Fibroblast of lung (primary cell): ENCODE measurements at regions not wholly inside any gene's neighbourhood (a gene's known extent, or its start where the extent isn't known, plus 50 kb on each side); places are given as distances from the start of the nearest gene placed in this dataset.

Experiments used
- DNase-seq, 2 donors: peaks; one replicate each; pipeline versions ENCODE4 v3.0.0 to v3.0.0-alpha.2; 2010; ENCODE audit warnings: low read depth in 2 of 2
- H2AFZ ChIP-seq: 2 replicates; pipeline ENCODE4 v1.5.1; 2012; ENCODE audit warnings: low read length, control low read depth, inconsistent platforms
- H3K27ac ChIP-seq: 2 replicates; pipeline ENCODE4 v1.5.1; 2011; ENCODE audit warnings: low read length, control low read depth; ENCODE audit not compliant: insufficient read depth
- H3K27me3 ChIP-seq: 2 replicates; pipeline ENCODE4 v1.5.1; 2011; ENCODE audit warnings: mild to moderate bottlenecking, low read length; ENCODE audit not compliant: control insufficient read depth, insufficient read depth
- H3K36me3 ChIP-seq: 2 replicates; pipeline ENCODE4 v1.5.1; 2011; ENCODE audit warnings: low read length; ENCODE audit not compliant: control insufficient read depth, insufficient read depth
- H3K4me1 ChIP-seq: 2 replicates; pipeline ENCODE4 v1.5.1; 2011; ENCODE audit warnings: low read length; ENCODE audit not compliant: control insufficient read depth, insufficient read depth; ENCODE audit errors: extremely low read depth
- H3K4me2 ChIP-seq: 2 replicates; pipeline ENCODE4 v1.5.1; 2011; ENCODE audit warnings: low read length, control low read depth; ENCODE audit not compliant: insufficient read depth; ENCODE audit errors: extremely low read depth
- H3K4me3 ChIP-seq, 4 experiments: fragments of 200-600 bp in 1 of 4; sonication (generic) in 1 of 4; replicated peaks in 1 of 4; 2 replicates each; pipeline ENCODE4 v1.5.1; 2011 to 2016; ENCODE audit warnings: low read length in 4 of 4, low read depth in 3 of 4, mild to moderate bottlenecking in 3 of 4, control low read depth in 2 of 4, inconsistent platforms in 1 of 4, mixed read lengths in 1 of 4; ENCODE audit not compliant: insufficient read depth in 1 of 4; ENCODE audit errors: control extremely low read depth in 1 of 4
- H3K79me2 ChIP-seq: 2 replicates; pipeline ENCODE4 v1.5.1; 2012; ENCODE audit warnings: mild to moderate bottlenecking, low read length, inconsistent platforms; ENCODE audit not compliant: control insufficient read depth, insufficient read depth
- H3K9ac ChIP-seq: 2 replicates; pipeline ENCODE4 v1.5.1; 2011; ENCODE audit warnings: mild to moderate bottlenecking, low read length, control low read depth; ENCODE audit not compliant: insufficient read depth
- H3K9me3 ChIP-seq: 2 replicates; pipeline ENCODE4 v1.5.1; 2012; ENCODE audit warnings: low read depth, low read length; ENCODE audit not compliant: control insufficient read depth, insufficient read depth
- H4K20me1 ChIP-seq: 2 replicates; pipeline ENCODE4 v1.5.1; 2011; ENCODE audit warnings: low read length; ENCODE audit not compliant: control insufficient read depth, insufficient read depth; ENCODE audit errors: extremely low read depth
- EZH2 ChIP-seq: IDR thresholded peaks from 2 replicates; pipeline ENCODE4 v1.5.1; 2012; ENCODE audit warnings: low read length, control low read depth, mild to moderate bottlenecking; ENCODE audit errors: missing control alignments
- TF ChIP-seq, protein P1 (sequence below), 2 donors: IDR thresholded peaks in 1 of 2; conservative IDR thresholded peaks in 1 of 2; 1 replicate in 1 of 2; 2 replicates in 1 of 2; pipeline ENCODE4 v1.5.1; 2011 to 2012; ENCODE audit warnings: low read length in 2 of 2, control low read depth in 1 of 2, inconsistent platforms in 1 of 2, low read depth in 1 of 2, mild to moderate bottlenecking in 1 of 2

DNA sequence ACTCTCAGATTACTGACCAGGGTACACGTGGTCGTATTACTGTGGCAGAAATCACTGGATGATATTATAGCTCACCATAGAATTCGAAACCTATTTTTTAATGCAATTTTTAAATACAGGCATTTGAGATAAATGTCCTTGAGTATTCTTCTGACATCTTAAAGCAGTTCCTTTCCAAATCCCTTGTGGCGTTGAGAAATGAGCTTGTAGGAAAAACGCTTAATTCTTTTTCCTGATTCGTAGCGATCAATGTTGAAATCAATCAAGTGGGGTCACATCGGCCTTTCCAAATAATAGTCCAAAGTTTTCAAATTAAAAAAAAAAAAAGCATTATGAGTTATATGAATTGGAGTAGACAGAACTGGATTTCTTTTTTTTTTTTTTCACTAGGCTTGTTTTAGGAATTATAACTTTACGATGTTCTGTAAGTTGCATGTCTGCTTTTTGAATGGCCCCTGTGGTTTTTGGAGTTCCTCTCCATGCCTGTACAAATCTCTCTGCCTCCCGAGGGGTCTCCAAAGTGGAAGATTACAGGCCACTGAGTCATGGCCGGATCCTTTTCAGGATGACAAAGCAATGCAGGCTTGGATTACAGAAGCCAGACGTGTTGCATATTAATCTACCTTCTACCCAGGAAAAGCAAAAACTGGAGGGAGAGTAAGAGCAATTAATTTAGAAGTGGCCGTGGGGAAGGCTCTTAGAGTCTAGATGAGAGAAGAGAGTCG is 226.1 kb downstream of the SHOX start:
- Histone ChIP-seq H3K27me3 (no peaks in the 10 kb centered on the region), H3K9ac (no peak overlapping the region), H3K4me1 (no peaks in the 10 kb centered on the region), H4K20me1 (no peaks in the 10 kb centered on the region), H3K4me2 (no peak overlapping the region), H3K4me3 (no peak overlapping the region), H3K27ac (no peak overlapping the region), H3K36me3 (no peaks in the 10 kb centered on the region), H3K79me2 (no peaks in the 10 kb centered on the region), H3K9me3 (no peaks in the 10 kb centered on the region), H2AFZ (no peak overlapping the region)
- DNase-seq, result no peak
- TF ChIP-seq, protein P1, sequence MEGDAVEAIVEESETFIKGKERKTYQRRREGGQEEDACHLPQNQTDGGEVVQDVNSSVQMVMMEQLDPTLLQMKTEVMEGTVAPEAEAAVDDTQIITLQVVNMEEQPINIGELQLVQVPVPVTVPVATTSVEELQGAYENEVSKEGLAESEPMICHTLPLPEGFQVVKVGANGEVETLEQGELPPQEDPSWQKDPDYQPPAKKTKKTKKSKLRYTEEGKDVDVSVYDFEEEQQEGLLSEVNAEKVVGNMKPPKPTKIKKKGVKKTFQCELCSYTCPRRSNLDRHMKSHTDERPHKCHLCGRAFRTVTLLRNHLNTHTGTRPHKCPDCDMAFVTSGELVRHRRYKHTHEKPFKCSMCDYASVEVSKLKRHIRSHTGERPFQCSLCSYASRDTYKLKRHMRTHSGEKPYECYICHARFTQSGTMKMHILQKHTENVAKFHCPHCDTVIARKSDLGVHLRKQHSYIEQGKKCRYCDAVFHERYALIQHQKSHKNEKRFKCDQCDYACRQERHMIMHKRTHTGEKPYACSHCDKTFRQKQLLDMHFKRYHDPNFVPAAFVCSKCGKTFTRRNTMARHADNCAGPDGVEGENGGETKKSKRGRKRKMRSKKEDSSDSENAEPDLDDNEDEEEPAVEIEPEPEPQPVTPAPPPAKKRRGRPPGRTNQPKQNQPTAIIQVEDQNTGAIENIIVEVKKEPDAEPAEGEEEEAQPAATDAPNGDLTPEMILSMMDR (conservative IDR thresholded peaks at IDR 0.05 in 1 of 2, IDR thresholded peaks at IDR 0.05 in 1 of 2; ENCODE audit: low read depth in 1 of 2, low read length in 2 of 2), result no peak
- TF ChIP-seq EZH2, result no peak

DNA sequence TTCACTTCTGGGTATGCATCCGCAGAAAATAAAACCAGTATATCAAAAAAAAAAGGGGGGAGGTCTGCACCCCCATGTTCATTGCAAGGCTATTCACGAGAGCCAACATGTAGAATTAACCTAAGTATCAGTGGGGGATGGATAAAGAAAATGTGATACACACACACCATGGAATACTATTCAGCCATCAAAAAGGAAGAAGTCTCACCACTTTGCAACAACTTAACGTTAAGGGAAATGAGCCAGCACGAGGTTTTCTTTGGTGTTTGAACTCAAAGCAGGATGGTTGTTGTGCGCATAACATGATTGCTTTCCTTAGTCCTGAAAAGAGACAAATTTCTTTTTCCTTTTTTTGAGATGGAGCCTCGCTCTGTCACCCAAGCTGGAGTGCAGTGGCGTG is 222.7 kb downstream of the SHOX start:
- TF ChIP-seq, protein P1 (conservative IDR thresholded peaks at IDR 0.05 in 1 of 2, IDR thresholded peaks at IDR 0.05 in 1 of 2; ENCODE audit: low read depth in 1 of 2, low read length in 2 of 2), result no peak
- no peak for TF ChIP-seq EZH2
- Histone ChIP-seq H3K27me3 (no peaks in the 10 kb centered on the region), H4K20me1 (no peaks in the 10 kb centered on the region), H3K9me3 (no peaks in the 10 kb centered on the region), H3K79me2 (no peaks in the 10 kb centered on the region), H3K4me1 (no peaks in the 10 kb centered on the region), H3K36me3 (no peaks in the 10 kb centered on the region), H3K9ac (no peak overlapping the region), H3K27ac (no peak overlapping the region), H3K4me3 (no peak overlapping the region), H2AFZ (no peak overlapping the region), H3K4me2 (no peak overlapping the region)
- DNase-seq, result no peak

DNA sequence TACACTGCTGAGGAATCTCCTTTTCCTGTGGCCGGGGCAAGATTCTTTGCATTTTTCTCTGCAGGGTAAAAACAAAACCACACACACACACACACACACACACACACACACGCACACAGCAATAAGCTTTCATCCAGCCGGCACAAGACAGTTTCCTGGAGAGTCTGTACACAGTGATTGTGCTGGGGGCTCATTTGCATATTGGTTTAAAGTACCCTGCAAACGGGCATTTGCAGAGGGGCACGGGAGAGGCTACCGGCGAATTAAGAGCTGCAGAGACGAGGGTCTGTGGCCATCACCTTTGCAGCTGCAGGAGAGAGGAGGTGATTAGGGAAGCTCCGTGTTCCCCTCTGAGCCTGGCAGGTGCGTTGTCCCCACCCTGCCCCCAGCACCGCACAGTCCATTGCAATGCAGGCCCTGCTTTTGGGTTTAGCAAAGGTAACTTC is 219.9 kb downstream of the SHOX start:
- H3K9me3 ChIP-seq, result no peaks in the 10 kb centered on the region
- TF ChIP-seq, protein P1 (conservative IDR thresholded peaks at IDR 0.05 in 1 of 2, IDR thresholded peaks at IDR 0.05 in 1 of 2; ENCODE audit: low read depth in 1 of 2, low read length in 2 of 2), result no peak
- no peak for TF ChIP-seq EZH2
- H3K4me3 ChIP-seq, result no peak overlapping the region
- no peaks in the 10 kb centered on the region for H3K27me3 ChIP-seq
- H2AFZ ChIP-seq, result no peak overlapping the region
- no peaks in the 10 kb centered on the region for H4K20me1 ChIP-seq
- no peak for DNase-seq
- no peak overlapping the region for H3K27ac ChIP-seq
- no peak overlapping the region for H3K4me2 ChIP-seq
- no peak overlapping the region for H3K9ac ChIP-seq
- H3K36me3 ChIP-seq, result no peaks in the 10 kb centered on the region
- no peaks in the 10 kb centered on the region for H3K4me1 ChIP-seq
- H3K79me2 ChIP-seq, result no peaks in the 10 kb centered on the region
